T-helper 22 cell (primary cell): ENCODE measurements at regions not wholly inside any gene's neighbourhood (a gene's known extent, or its start where the extent isn't known, plus 50 kb on each side); places are given as distances from the start of the nearest gene placed in this dataset.
"Not testable (repeated sequence)": the region's sequence is repeated elsewhere in the genome, so short reads cannot be mapped to it uniquely, and the experiment has no call there.

Experiments
- DNase-seq: peaks from one replicate; pipeline ENCODE4 v3.0.0-alpha.2; 2020; ENCODE audit warnings: low read depth

GRCh38 chr2:8606649-8607550, 75.0 kb upstream of the ID2 start:
- no peak for DNase-seq

GRCh38 chr2:8607606-8608005, 74.2 kb upstream of the ID2 start:
- DNase-seq = no peak

GRCh38 chr2:8608411-8608954, 73.4 kb upstream of the ID2 start:
- DNase-seq = no peak

GRCh38 chr2:8609357-8609811, 72.5 kb upstream of the ID2 start:
- DNase-seq = no peak

GRCh38 chr2:8610775-8611174, 71.1 kb upstream of the ID2 start:
- DNase-seq = not testable (repeated sequence)

- DNase-seq = no peak
Observed at GRCh38 chr2:8611246-8611645, 70.6 kb upstream of the ID2 start.

GRCh38 chr2:8611700-8612099, 70.2 kb upstream of the ID2 start:
- no peak for DNase-seq

- no peak for DNase-seq
Observed at GRCh38 chr2:8612734-8613179, 69.1 kb upstream of the ID2 start.

- not testable (repeated sequence) for DNase-seq
Observed at GRCh38 chr2:8613207-8613999, 68.5 kb upstream of the ID2 start.

- no peak for DNase-seq
Observed at GRCh38 chr2:8614646-8615045, 67.2 kb upstream of the ID2 start.

GRCh38 chr2:8615252-8615575, 66.6 kb upstream of the ID2 start:
- no peak for DNase-seq

- no peak for DNase-seq
Observed at GRCh38 chr2:8615576-8616281, 66.1 kb upstream of the ID2 start.

GRCh38 chr2:8617048-8617447, 64.8 kb upstream of the ID2 start:
- DNase-seq = no peak

- DNase-seq = no peak
Observed at GRCh38 chr2:8617590-8617989, 64.3 kb upstream of the ID2 start.

GRCh38 chr2:8619071-8619470, 62.8 kb upstream of the ID2 start:
- no peak for DNase-seq

- DNase-seq = no peak
Observed at GRCh38 chr2:8620611-8621382, 61.1 kb upstream of the ID2 start.

GRCh38 chr2:8622199-8622911, 59.5 kb upstream of the ID2 start:
- no peak for DNase-seq

- no peak for DNase-seq
Observed at GRCh38 chr2:8622924-8623465, 58.9 kb upstream of the ID2 start.

GRCh38 chr2:8623576-8623957, 58.3 kb upstream of the ID2 start:
- no peak for DNase-seq

- DNase-seq = no peak
Observed at GRCh38 chr2:8623958-8624591, 57.8 kb upstream of the ID2 start.
